ENCODE measurements at regions not wholly inside any gene's neighbourhood (a gene's known extent, or its start where the extent isn't known, plus 50 kb on each side); places are given as distances from the start of the nearest gene placed in this dataset.

- TF ChIP-seq CTCF (IDR thresholded peaks at IDR 0.05; ENCODE audit: low read depth, low read length, poor library complexity, severe bottlenecking), result no peak
- no peak for TF ChIP-seq EZH2phosphoT487 (IDR thresholded peaks at IDR 0.05; ENCODE audit: borderline replicate concordance, low read length)
Observed at GRCh38 chr2:11896386-11896785, 150.0 kb downstream of the LPIN1 start.
